Right atrium auricular region (tissue), 2 donors: ENCODE measurements at regions not wholly inside any gene's neighbourhood (a gene's known extent, or its start where the extent isn't known, plus 50 kb on each side); places are given as distances from the start of the nearest gene placed in this dataset.
A peak's percentile ranks its signal among the peaks of the same experiment; 100 is the strongest.

ENCODE experiments used
- DNase-seq: peaks from one replicate; pipeline ENCODE4 v3.0.0-alpha.2; 2019; ENCODE audit warnings: low spot score
- H3K27ac ChIP-seq, 2 donors: fragments of 200-600 bp; sonication (generic); 1 replicate in 1 of 2; 2 replicates in 1 of 2; pipeline ENCODE4 v1.5.1; 2016 to 2019
- H3K27me3 ChIP-seq, 2 donors: fragments of 200-600 bp; sonication (generic); one replicate each; pipeline versions ENCODE4 v1.5.1 to v1.6.0; 2017 to 2019
- H3K36me3 ChIP-seq: fragments of 200-600 bp; sonication (generic); one replicate; pipeline ENCODE4 v1.5.1; 2016
- H3K4me1 ChIP-seq, 2 donors: fragments of 200-600 bp; sonication (generic); one replicate each; pipeline versions ENCODE4 v1.5.1 to v1.6.0; 2017 to 2019
- H3K4me3 ChIP-seq, 2 donors: fragments of 200-600 bp; sonication (generic); 1 replicate in 1 of 2; 2 replicates in 1 of 2; pipeline ENCODE4 v1.5.1; 2017 to 2019; ENCODE audit warnings: mild to moderate bottlenecking in 1 of 2, moderate library complexity in 1 of 2
- H3K9me3 ChIP-seq, 2 donors: fragments of 200-600 bp; sonication (generic); one replicate each; pipeline ENCODE4 v1.5.1; 2019
- TF ChIP-seq, protein P1 (sequence below), 2 donors: fragments of 200-600 bp; sonication (generic); IDR thresholded peaks; one replicate each; pipeline ENCODE4 v1.5.1; 2019; ENCODE audit warnings: antibody characterized with exemption in 2 of 2

DNA sequence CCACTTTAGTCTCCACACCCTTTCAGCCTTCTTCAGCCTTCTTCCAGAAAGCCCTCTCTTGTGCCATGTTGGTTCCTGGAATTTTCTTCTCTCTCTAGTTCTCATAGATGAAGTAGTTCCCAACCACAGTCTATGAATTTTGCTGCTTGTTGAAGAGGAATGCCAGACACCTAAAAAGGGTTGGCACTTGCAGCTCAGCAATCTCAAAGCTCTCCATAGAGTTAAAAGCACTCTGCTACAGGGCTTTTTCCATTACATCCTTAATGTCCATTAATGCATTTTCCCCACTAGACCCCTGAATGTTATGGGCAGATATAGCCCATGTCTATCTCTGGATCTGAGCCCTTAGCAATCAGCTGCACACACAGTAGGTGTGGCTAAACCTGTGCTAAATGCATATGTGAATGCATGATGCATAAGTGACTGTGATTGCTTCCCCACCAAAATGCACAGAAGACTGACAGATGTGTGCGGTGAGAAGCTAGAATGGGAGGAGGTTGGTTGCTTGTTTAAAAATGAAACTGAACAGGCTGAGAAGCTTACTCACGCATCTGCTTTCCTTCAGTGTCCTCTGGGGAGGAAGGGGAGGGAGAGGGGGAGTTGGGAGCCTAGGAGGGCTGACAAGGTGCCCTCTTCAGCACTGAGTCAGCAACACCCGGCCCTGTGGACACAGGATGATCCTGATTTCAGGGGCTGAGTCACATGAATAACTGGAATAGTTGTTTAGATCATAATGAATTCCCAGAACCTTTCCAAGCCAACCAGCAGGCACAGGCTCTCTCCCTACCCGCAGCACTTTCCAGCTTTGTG lies 146.1 kb upstream of the FGGY start:
- TF ChIP-seq, protein P1, sequence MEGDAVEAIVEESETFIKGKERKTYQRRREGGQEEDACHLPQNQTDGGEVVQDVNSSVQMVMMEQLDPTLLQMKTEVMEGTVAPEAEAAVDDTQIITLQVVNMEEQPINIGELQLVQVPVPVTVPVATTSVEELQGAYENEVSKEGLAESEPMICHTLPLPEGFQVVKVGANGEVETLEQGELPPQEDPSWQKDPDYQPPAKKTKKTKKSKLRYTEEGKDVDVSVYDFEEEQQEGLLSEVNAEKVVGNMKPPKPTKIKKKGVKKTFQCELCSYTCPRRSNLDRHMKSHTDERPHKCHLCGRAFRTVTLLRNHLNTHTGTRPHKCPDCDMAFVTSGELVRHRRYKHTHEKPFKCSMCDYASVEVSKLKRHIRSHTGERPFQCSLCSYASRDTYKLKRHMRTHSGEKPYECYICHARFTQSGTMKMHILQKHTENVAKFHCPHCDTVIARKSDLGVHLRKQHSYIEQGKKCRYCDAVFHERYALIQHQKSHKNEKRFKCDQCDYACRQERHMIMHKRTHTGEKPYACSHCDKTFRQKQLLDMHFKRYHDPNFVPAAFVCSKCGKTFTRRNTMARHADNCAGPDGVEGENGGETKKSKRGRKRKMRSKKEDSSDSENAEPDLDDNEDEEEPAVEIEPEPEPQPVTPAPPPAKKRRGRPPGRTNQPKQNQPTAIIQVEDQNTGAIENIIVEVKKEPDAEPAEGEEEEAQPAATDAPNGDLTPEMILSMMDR (IDR thresholded peaks at IDR 0.05) = no peak
- no peaks in the 10 kb centered on the region for H3K36me3 ChIP-seq
- H3K4me3 ChIP-seq = peak overlapping the region; percentile 1 to 23
- H3K27me3 ChIP-seq = no peaks in the 10 kb centered on the region
- no peaks in the 10 kb centered on the region for H3K9me3 ChIP-seq
- peak; percentile 92 for DNase-seq
- peak overlapping the region; percentile 78 to 87 for H3K27ac ChIP-seq
- H3K4me1 ChIP-seq = peaks cover 0 to 23% of the 10 kb centered on the region in 2 donors

DNA sequence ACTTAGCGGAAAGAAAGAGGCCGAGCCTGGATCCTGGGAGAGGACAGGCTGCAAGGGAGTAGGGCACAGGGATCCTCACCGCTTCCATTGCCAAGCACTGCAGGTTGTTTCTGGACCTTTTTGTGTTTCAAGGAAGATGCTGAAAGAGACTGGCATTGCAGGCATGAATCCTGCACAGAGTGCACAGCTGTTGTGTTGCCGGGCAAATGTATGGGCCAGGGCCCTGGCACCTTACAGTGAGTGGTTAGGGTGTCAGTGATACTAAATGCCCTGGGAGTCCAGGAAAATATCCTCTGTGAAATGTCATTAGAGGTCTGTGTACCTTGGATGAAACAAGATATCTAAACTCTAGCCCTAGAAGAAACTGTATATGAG lies 145.5 kb upstream of the FGGY start:
- TF ChIP-seq, protein P1 (IDR thresholded peaks at IDR 0.05) = no peak
- peaks cover 0 to 23% of the 10 kb centered on the region in 2 donors for H3K4me1 ChIP-seq
- no peaks in the 10 kb centered on the region for H3K9me3 ChIP-seq
- no peaks in the 10 kb centered on the region for H3K27me3 ChIP-seq
- H3K4me3 ChIP-seq = peak overlapping the region in 1 of 2 donors; percentile 23
- no peak for DNase-seq
- peak overlapping the region; percentile 78 to 87 for H3K27ac ChIP-seq
- H3K36me3 ChIP-seq = no peaks in the 10 kb centered on the region

DNA sequence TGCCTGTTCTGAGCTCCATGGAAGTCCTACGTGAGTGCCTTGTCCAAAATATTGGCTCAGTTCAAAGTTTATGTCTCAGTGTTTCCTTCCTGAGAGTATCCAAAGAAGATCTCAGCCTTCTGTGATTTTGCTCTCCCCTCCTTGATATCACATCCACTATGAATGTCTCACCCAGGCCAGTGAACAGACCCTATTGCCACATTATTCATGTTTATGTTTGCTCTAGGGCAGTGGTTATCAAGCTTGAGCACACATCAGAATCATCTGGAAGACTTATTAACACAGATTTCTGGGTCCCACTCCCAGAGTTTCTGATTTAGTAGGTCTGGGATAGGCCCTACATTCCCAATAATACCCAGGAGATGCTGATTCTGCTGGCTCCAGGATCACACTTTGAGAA lies 145.0 kb upstream of the FGGY start:
- Histone ChIP-seq H3K9me3 (no peaks in the 10 kb centered on the region), H3K4me3 (no peak overlapping the region), H3K4me1 (peaks cover 0 to 27% of the 10 kb centered on the region in 2 donors), H3K27me3 (no peaks in the 10 kb centered on the region), H3K36me3 (no peaks in the 10 kb centered on the region), H3K27ac (peak overlapping the region; percentile 78 to 87)
- TF ChIP-seq, protein P1 (IDR thresholded peaks at IDR 0.05) = no peak
- no peak for DNase-seq

DNA sequence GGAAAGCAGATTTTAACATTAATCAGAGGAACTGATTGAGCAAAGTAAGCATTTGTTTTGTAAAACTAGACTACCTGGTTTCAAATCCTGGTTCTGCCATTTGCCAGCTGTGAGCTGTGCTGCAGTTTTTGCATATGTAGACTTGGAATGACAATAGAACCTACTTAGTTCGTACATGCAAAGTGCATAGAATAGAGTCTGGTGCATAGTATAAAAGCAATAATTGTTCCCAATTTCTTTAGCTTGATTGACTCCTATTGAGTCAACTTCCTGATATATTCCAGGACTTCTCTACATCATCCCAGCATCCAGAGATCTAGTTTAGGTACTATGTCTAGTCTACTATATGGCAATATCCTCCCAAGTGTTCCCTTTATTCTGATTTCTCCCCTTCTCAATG lies 144.4 kb upstream of the FGGY start:
- Histone ChIP-seq H3K27me3 (no peaks in the 10 kb centered on the region), H3K36me3 (no peaks in the 10 kb centered on the region), H3K4me1 (peaks cover 0 to 31% of the 10 kb centered on the region in 2 donors), H3K27ac (no peak overlapping the region), H3K4me3 (no peak overlapping the region), H3K9me3 (no peaks in the 10 kb centered on the region)
- TF ChIP-seq, protein P1 (IDR thresholded peaks at IDR 0.05) = no peak
- DNase-seq = no peak

DNA sequence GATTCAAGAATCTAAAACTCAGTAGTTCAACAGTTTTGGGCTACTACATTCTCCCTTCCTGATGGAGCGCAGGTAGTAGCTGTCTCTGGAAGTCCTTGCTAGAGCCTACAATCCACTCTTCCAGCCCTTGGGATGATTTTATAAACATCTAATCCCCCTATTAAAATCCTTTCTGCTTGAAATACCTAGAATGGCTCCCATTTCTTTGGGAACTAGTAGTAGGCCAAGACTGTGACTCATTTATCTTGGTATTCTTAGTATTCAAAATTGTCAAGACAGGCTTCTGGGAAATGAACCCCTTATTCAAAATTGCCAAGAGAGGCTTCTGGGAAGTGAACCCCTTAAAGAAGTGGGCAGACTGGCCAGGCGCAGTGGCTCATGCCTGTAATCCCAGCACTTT lies 142.5 kb upstream of the FGGY start:
- Histone ChIP-seq H3K27ac (no peak overlapping the region), H3K27me3 (no peaks in the 10 kb centered on the region), H3K36me3 (no peaks in the 10 kb centered on the region), H3K4me1 (peaks cover 0 to 31% of the 10 kb centered on the region in 2 donors), H3K4me3 (no peak overlapping the region), H3K9me3 (peaks cover 0 to 9% of the 10 kb centered on the region in 2 donors)
- TF ChIP-seq, protein P1 (IDR thresholded peaks at IDR 0.05) = no peak
- no peak for DNase-seq
